ENCODE measurements at regions not wholly inside any gene's neighbourhood (a gene's known extent, or its start where the extent isn't known, plus 50 kb on each side); places are given as distances from the start of the nearest gene placed in this dataset.

DNA sequence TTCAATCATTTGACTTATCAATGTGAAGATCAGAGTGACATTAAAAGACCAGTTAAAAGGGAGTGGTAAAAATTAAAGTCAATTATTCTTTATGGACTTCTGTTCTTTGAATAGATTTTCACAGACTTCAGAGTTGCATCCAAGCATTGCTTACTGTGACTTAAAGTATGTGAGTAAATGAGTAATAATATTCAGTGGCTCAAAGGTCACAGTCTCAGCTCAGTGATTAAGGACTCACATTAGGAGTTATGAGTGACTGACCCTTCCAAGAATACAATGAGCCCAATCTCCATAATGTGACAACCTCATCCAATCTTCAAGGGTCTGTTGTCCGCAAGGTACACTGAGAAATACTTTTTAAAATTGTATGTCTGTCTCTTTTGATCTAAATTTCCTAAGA, 811.2 kb downstream of the BRINP1 start:
- no peak overlapping the region for H3K4me3 ChIP-seq (ENCODE audit: low read length)
- TF ChIP-seq, protein P1, sequence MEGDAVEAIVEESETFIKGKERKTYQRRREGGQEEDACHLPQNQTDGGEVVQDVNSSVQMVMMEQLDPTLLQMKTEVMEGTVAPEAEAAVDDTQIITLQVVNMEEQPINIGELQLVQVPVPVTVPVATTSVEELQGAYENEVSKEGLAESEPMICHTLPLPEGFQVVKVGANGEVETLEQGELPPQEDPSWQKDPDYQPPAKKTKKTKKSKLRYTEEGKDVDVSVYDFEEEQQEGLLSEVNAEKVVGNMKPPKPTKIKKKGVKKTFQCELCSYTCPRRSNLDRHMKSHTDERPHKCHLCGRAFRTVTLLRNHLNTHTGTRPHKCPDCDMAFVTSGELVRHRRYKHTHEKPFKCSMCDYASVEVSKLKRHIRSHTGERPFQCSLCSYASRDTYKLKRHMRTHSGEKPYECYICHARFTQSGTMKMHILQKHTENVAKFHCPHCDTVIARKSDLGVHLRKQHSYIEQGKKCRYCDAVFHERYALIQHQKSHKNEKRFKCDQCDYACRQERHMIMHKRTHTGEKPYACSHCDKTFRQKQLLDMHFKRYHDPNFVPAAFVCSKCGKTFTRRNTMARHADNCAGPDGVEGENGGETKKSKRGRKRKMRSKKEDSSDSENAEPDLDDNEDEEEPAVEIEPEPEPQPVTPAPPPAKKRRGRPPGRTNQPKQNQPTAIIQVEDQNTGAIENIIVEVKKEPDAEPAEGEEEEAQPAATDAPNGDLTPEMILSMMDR (conservative IDR thresholded peaks at IDR 0.05; ENCODE audit: low read length), result no peak
- no peak for DNase-seq (ENCODE audit: low read depth)

DNA sequence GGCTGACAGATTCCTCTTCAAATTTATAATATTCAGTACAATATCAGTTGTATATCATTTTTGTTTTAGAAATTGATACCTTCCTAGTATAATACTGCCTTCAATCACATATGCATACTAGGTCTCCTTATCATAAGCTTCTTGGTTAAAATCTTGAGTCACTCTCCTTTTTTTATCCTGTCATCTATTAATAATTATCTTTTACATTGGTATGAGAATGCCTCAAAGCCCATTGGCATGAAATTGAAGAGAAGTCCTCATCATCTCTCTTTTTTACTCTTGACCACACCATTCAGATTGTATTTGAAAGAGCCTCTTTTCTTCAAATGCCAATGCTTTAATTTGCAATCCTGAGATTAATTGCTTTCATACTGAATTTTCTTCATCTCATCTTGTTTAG, 810.3 kb downstream of the BRINP1 start:
- TF ChIP-seq, protein P1 (conservative IDR thresholded peaks at IDR 0.05; ENCODE audit: low read length), result no peak
- H3K4me3 ChIP-seq (ENCODE audit: low read length), result no peak overlapping the region
- DNase-seq (ENCODE audit: low read depth), result no peak

DNA sequence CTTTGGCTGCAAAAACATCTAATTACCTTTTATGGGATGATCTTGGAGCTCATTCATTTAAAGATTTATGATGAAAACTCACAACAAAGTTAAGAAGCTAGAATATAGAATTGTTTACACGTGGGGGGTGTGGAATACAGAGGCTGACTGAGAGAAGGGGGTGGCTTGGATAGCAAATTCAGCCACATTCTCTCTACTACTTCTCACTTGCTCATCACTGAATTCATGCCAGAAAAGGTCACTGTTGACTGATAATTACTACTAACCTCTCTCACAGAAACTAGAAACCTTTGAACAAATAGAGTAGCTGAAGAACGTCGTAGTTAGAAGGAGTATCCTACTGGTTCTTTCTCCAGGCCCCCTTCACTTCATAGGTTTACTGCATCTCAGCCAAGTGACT, 808.2 kb downstream of the BRINP1 start:
- no peak overlapping the region for H3K4me3 ChIP-seq (ENCODE audit: low read length)
- TF ChIP-seq, protein P1 (conservative IDR thresholded peaks at IDR 0.05; ENCODE audit: low read length), result no peak
- peak; percentile 10 for DNase-seq (ENCODE audit: low read depth)

DNA sequence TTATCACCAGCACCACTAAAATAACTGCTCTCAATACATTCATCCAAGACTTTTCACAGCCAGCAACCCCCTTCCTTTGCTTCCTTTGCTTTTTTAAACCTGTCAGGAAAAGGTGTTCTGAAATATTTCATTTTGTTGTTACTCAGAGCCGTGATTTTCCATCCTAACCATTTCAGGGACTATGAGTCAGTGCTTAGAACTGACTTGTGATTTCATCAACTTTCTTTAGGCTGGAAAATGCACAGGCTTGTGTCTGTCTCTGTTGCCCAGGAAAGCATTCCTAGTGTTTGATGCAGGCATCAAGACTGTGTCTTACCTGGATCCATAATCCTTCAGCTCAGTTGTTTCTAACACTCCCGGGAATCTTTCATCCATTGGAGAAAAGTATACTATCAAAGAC, 805.6 kb downstream of the BRINP1 start:
- no peak overlapping the region for H3K4me3 ChIP-seq (ENCODE audit: low read length)
- TF ChIP-seq, protein P1 (conservative IDR thresholded peaks at IDR 0.05; ENCODE audit: low read length), result no peak
- peak; percentile 48 for DNase-seq (ENCODE audit: low read depth)

DNA sequence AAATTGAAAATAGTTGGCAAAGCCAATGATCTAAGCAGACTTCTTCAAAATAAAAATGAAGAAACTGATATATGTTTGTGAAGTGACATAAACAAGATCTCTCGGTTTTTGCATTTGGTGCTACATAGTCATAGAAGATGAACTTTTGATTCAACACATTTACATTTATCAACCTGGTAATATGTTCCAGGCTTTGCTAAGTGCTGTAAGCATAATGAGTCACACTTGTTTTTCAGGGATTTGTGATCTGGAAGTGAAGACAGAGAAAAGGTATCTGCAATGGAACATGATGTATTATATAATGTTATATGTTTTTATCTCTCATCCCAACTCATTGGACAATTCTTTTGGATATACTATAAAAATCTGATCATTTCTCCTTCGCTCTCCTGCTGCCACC, 801.4 kb downstream of the BRINP1 start:
- no peak for DNase-seq (ENCODE audit: low read depth)
- H3K4me3 ChIP-seq (ENCODE audit: low read length), result no peak overlapping the region
- TF ChIP-seq, protein P1 (conservative IDR thresholded peaks at IDR 0.05; ENCODE audit: low read length), result no peak

DNA sequence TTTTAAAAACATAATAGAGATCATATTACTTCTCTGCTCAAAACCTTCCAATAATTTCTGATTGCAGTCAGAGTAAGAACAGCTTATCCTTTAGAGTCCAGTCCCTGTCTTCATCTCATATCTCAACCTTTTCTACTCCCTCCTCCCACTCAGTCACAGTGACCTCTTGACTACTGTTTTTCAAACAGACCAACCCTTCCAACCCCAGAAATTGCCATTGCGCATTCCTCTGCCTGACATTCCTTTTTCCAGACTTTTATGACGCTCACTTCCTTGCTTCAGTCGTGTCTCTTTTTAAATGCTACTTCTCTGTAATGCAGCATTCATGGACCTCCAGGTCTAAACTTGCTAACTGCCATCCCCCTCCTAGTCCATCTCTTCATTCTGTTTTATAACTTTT, 800.5 kb downstream of the BRINP1 start:
- H3K4me3 ChIP-seq (ENCODE audit: low read length), result no peak overlapping the region
- TF ChIP-seq, protein P1 (conservative IDR thresholded peaks at IDR 0.05; ENCODE audit: low read length), result no peak
- peak; percentile 8 for DNase-seq (ENCODE audit: low read depth)

DNA sequence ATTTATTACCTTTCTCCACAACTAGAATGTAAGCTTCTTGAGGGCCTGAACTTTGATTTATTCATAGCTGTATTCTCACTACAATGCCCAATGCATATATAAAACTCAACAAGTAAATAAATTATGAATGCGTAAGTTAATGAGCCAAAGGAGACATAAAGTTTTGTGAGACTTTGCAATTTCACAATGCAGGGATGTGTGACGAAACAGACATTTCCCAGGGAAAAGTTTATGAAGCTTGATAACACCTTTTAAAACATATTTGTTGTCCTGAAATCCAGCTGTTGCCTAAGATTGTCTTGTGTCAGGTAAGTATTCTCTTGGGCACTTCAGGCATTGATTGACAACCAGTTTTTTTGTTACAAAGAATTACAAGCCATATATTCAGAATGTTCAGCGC, 800.1 kb downstream of the BRINP1 start:
- DNase-seq (ENCODE audit: low read depth), result no peak
- no peak overlapping the region for H3K4me3 ChIP-seq (ENCODE audit: low read length)
- TF ChIP-seq, protein P1 (conservative IDR thresholded peaks at IDR 0.05; ENCODE audit: low read length), result no peak

Data from AG10803 (cell line).